H4 (cell line): ENCODE measurements at regions not wholly inside any gene's neighbourhood (a gene's known extent, or its start where the extent isn't known, plus 50 kb on each side); places are given as distances from the start of the nearest gene placed in this dataset.
"Not testable (repeated sequence)": the region's sequence is repeated elsewhere in the genome, so short reads cannot be mapped to it uniquely, and the experiment has no call there.

ENCODE experiments used
- DNase-seq: peaks from one replicate; pipeline ENCODE4 v3.0.0-alpha.2; 2015; ENCODE audit warnings: low spot score

DNA sequence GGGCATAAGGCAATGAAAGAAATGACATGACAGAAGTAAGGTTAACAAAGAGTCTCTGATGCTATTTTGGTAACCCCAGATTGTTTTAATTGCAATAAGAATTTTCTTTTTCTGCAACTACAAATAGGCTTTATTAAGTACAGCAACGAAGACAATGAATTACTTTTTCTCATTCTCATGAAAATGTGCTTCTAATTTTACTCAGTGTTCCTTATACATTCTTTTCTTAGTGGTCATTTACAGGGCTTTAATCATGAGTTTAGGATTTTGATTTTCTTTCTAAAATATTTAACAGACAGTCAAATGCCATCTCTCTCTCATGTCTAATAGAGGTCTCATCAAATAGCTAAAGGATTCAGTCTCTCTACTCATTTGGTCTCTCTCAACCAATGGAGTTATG is 452.1 kb downstream of the RAP2B start:
- no peak for DNase-seq

DNA sequence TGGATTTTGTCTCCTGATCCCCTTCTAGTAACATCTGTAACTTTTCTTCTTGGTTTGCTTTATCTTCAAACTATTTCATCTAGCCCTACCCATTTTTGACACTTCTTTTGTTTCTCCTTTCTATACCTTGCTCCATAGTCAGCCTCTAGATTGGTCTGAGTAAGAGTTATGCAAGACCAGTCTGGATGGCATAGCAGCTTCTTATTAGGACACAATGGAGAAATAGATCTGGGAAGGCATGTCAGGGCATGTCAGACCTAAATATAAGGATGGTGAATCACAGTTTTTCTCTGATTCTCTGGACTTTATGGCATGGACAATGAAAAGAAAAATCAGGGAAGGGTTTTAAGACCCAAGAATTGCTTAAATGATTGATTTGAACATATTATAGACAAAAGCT is 452.5 kb downstream of the RAP2B start:
- DNase-seq, result no peak

DNA sequence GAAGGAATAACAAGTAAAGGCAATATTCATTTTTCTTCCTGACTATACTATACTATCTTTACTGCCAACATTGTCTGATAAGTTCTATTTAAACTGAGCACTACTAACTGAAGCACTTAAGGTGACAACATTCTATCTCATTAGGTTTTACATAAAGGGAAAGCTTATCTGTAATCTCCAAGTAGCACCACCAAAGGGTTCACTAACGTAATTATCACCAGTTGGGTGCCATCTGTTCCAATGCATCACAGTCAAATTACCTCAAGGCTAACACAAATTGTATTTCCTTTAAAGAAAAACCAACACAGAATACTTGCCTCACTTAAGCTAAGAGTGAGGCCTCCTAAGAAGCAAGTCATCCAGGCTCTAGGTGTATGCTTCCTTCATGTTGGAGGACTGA is 453.8 kb downstream of the RAP2B start:
- no peak for DNase-seq

DNA sequence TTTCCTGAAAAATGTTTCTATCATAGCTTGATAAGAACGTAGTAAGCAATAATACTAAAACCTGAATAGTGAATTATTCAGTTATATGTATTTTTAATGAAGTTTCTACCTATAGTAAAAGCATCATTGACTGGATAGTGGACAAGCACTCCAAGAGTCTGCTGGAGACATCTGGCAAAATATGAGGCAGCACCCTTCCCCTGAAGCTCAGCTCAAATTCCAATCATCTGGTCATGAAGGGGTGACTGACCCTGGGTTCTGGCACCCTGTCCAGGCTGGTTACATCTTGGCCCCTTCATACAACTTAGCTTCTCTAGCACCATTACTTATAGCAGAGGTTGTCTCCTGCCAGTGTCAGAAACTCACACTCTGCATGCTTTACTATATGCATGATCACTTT is 455.4 kb downstream of the RAP2B start:
- DNase-seq, result no peak

DNA sequence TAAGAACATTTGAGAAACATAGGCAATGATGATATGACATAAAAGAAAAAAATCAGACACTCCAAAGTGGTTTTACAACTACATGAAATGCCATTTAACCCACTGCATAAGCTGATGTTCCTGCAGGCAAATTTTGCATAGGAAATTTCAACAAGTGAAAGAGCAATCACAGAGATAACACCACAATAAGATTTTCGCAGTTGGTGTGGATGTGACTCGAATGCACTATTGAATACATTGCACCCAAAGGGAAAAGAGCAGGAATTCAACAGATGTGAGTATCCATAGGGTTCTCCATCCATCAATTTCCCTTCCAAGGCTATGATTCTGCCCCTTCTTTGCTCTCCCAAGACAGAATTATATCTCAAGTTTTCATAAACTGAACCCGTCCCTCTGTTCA is 456.1 kb downstream of the RAP2B start:
- no peak for DNase-seq

DNA sequence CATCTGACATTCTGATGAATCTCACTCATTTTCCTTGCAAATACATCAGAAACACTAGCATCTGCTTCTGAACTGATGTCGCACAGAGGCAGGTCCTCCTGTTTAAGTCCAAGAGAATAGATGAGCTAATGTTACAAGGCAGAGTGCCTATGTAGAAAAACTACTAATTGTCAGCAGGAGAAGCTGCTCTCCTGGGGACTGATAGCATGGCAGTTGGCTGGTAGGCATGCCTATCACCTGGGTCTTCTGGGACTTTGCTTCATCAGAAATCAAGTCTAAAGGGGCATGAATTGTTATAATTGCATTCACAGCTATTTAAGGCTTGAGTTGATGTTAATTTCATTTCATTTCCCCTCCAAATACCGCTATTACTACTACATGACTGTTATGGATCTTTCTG is 457.2 kb downstream of the RAP2B start:
- no peak for DNase-seq

DNA sequence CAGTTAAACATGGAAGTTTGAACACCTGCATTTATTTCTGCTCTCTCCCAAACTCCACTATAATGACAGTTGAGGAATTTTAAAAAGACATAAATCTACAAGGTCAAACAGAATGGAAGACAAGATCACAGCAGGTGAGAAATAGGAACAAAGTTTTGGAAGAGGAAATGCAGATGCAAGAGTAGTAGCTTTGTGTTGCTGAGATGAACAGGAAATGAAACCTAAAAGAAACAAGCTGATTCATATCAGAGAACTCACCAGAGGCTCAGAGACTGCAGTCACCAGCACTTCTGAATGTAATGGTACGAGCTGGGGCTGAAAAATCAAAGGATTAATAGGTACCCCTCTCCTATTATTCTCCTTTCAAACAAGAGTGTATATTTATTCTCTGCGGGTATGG is 459.9 kb downstream of the RAP2B start:
- DNase-seq, result no peak

DNA sequence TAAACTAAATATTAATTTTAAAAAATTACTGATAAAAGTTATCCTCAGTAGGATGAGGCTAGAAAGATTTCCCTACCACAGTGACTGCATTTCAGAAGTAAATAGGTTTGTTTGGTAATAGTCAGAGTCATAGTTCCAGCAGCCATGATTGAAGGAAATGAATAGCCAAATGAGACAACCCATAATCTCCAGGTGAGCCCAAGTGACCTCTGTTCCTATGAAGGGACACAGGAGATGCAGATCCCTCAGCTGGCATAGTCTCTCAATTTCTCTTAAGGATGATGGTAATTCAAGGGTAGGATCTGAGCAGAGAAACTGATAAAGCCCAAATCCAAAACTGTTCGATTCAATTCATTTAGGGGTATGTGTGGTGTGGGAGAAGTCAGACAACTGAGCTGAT is 461.8 kb downstream of the RAP2B start:
- no peak for DNase-seq

DNA sequence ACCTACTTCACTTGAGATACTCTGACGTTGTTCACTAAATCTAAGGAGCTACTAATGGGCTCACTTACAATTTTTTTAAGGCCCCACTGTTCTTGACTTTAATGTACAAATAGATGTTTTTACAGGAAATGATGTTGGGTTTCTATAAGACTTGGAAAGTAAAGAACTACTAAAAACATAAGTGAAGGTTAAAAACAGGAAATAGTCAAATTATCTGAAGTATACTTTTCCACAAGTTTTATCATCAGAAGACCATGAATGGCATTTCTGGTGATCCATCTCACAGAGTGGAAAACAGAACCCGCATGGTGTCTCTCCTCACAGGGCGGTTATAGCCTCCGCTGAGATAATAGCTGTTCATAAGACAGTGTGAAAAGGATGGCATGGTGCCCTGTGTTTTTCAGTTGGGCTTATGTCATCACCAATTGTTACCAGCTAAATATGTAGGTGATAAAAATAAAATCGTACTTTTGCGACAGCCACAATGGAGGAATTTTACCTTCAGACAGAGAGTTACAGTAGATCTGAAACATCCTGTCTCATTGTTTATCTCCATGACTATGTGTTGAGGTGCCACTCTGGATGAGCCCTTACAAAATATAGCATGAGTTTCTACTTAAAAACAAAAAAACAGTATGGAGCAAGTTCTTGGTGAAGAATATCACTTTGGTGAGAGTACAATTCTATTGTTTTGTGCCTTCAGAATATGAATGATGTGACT is 462.4 kb downstream of the RAP2B start:
- no peak for DNase-seq

DNA sequence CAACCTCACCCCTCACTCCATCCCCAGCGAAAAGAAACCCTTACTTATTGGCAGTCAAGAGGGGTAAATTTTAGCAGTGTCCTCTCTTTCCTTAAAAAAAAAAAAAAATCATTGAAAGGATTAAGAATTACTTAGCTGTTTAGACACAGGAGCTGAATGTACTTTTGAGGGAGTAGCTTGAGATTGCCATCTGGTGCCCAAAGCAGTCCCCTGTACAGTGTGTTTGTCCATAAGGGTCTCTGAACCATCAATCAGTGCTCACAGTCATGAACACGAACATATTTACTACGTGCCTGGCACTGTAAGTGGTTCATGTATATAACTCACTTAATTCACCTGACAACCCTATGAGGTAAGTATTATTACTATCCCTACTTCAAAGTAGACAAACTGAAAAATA is 463.5 kb downstream of the RAP2B start:
- DNase-seq, result no peak

DNA sequence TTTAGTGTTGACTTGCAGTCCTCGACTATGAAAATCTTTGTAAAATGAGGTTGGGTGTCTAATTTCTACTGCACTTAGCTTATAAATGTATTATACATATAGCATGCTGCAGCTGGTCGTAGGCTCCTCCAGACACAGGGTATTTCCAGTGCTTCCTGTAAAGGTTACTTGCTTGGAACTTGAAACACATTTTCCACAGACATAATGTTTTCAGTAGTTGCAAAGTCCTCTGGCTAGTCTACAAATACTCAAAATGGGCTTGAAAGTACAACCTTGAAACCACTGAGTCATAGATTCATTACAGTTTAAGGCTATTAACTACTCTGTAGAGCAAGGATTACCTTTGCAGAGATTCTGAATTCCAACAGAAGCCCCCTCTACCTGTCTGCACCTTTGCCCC is 464.1 kb downstream of the RAP2B start:
- no peak for DNase-seq

DNA sequence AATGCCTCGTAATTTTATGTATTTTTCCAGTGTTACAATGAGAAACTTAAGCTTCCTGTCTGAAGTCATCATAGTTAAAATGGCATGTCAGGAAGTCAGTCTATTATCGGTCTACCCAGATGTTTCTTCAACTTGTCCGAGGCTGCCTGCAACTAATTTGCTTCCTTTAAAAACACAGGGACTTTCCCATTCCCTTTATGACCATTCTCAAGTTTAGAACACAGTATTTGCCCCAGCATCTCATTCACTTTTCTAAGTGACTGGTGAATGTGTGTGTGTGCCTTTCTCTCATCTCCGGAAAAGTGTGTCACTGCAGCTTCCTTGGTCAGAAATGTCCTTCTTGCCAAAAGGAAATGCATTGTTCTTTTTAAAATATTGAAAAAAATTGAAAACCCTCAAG is 466.6 kb downstream of the RAP2B start:
- no peak for DNase-seq

DNA sequence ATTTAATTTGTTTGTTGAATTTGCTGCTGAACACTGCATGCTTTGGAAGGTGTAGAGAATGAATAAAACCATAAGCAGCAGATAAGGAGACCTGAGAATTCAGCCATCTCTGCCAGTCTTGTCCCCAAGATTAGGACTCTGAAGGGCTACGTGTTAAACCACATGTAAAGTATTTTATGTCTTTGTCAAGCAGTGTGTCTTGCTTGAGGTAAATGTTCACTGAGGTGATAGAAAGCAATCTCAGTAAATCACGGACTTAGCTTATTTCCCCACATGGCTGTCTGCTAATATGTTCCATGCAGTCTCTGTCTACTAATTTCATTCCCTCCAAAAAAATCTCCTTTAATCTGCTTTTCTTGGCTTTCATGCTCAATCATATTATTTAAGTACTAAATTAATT is 467.1 kb downstream of the RAP2B start:
- no peak for DNase-seq

DNA sequence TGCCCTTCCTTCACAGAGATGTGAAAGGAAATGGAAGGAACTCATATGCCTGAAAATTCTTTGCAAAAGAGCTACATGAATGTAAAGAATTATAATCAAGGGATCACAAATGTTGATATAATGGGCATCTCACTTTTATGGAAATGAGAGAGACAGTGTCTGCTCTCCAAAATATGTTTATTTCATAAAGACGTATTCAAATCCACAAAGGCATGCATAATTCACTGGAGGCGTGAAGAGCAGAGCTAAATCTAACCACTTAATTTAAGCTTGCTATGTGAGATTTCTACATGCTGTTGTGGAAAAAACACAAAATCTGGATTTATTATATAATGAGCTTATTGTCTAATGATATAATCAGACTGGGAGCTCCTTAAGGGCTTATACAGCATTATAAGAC is 469.1 kb downstream of the RAP2B start:
- DNase-seq, result no peak

DNA sequence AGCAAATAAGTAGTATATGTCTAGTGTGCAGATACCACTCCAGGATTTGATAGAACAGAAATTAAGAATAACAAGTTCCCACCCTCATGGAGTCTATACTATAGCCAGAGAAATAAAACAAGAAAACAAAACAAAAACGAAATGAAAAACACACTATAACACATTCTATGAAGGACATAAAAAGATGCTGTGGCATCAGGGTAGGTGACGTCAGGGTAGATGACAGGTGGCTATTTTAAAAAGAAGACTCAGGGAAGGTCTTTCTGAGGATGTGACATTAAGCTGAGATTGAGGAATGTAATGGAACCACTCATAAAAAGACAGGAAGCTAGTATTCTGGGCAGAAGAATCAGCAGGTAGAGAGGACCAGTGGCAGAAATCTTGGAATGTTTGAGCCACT is 469.6 kb downstream of the RAP2B start:
- DNase-seq, result no peak

DNA sequence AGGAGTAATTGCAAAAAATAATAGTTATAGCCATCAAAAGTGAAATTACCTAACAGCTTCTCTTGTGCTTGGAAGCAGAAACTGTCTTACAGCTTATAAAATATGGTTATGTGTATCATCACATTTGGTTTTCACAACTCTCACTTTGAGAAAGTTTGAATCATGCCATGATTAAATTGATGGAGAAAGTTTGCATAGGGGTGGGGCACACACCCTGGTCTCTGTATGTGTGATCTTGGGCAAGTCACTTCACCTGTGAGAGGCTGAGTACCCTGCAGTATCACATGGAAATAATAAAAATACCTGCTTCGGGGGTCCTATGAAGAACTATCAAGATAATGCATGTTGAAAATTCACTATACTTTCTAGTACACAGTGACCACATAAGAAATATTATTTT is 471.4 kb downstream of the RAP2B start:
- no peak for DNase-seq

DNA sequence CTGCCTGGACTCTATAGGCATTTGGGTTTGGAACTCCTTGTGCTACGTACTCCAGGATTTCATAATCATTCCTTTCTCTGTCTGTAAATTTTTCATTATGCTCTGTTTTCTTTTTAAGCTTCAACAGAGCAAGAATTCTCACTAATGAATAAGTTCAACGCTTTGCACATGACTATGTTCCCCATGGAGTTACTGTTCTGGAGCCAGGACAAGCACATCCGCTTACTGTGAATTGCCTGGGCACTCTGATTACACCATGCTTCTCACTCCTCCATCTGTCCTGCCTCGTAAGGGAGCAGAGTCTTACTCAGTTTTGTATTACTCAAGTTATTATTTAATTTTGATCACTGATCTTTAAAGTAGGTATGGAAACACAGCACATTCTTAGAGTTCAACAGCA is 472.7 kb downstream of the RAP2B start:
- no peak for DNase-seq

DNA sequence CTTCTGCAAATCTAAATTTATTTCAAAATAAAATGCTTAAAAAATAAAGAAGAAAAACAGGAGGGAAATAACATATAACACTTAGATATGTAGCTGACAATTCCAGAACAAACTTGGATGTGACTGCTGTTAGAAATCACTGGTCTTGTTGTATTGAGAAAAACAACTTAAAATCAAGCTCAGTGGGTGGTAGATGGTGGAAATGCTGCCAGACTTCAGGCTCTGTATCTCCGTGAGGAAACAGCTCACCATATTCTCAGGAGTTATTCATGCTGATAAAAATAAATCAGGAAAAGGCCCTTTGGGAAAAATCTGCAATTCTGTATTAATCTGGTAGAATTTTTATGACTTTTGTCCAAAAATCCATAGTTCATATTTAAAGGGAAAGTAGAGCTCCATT is 477.6 kb downstream of the RAP2B start:
- no peak for DNase-seq

DNA sequence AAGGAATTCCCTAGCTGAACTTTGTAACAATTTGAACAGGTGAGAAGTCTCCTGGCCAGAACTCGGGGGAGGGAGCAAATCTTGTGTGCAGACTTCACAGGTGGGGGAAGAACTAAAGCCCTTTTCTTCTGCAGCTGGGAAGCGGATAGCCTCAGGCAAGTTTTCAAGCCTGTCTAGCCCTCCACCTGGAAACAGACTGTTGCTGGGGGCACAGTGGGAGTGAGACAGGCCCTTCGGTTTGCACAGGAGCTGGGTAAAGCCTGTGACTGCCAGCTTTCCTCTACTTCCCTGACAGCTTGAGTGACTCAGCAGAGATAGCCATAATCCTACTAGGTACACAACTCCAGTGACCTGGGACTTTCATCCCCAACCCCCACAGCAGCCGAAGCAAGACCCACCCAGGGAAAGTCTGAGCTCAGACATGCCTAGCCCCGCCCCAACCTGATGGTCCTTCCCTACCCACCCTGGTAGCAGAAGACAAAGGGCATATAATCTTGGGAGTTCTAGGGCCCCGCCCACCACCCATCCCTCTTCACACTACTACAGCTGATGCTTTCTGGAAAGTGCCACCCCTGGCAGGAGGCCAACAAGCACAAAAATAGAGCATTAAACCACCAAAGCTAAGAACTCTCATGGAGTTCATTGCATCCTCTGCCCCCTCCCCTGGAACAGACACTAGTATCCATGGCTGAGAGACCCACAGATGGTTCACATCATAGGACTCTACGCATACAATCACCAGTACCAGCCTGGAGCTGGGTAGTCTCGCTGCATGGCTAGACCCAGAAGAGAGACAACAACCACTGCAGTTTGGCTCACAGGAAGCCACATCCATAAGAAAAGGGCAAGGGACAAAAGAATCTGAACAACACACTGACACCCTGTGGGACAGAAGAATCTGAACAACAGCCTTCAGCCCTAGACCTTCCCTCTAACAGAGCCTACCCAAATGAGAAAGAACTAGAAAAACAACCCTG is 479.0 kb downstream of the RAP2B start:
- no peak for DNase-seq

DNA sequence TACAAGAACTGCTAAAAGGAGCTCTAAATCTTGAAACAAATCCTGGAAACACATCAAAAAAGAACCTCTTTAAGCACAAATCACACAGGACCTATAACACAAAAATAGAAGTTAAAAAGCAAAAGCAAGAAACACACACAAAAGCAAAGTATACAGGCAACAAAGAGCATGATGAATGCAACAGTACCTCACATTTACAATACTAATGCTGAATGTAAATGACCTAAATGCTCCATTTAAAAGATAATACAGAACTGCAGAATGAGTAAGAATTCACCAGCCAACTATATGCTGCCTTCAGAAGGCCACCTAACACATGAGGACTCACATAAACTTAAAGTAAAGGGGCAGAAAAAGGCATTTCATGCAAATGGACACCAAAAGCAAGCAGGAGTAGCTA is 478.6 kb upstream of the ARHGEF26 start:
- not testable (repeated sequence) for DNase-seq

DNA sequence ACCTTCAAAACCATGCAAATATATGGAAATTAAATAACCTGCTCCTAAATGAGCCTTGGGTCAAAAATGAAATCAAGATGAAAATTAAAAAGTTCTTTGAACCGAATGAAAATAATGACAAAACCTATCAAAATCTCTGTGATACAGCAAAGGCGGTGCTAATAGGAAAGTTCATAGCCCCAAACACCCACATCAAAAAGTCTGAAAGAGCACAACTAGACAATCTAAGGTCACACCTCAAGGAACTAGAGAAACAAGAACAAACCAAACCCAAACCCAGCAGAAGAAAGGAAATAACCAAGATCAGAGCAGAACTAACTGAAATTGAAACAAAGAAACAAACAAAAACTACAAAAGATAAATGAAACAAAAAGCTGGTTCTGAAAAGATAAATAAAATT is 477.7 kb upstream of the ARHGEF26 start:
- not testable (repeated sequence) for DNase-seq

DNA sequence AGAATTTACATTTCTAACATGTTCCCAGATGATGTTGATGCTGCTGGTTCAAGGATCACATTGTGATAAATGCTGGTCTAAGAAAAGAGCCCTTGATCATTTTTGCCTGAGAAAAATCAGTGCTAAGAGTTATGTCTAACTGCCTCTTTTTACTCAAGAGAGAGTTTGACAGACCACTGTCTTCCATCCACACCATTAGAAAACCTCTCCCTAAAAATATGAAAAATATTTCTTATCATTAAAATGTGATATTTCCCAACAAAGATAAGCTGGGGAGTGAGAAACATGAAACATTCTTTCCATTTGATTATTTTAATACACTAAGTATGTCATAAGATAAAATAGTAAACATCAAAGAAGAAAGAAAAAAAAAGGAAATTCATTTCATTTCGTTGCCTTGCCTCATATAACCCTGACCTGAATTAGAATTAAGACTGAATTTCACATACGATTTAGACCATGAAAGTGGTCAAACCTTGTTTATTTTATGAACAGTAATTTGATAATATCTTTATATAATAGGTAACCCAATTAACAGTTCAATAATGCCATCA is 471.8 kb upstream of the ARHGEF26 start:
- DNase-seq, result no peak

DNA sequence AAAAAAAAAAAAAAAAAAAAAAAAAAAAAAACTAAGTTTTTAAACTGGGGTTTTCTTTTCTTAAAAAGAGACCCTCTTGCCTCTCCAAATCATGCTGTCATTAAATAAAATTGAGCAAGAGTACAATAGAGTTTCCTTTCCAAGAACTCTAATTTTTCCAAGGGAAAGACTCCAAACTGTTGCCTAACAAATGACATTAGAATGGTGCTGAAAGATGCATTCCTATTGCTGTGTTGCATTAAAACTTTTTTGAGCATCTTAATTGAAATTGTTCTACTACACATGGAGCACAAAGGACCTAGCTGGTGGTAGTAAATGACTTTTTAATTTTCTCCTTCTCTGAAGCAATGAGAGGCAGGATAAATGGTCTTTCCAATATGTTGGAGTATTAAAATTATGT is 469.1 kb upstream of the ARHGEF26 start:
- DNase-seq, result no peak
